PC-9 (cell line): ENCODE measurements at regions not wholly inside any gene's neighbourhood (a gene's known extent, or its start where the extent isn't known, plus 50 kb on each side); places are given as distances from the start of the nearest gene placed in this dataset.

ENCODE experiments used
- BruUV-seq: library from RNA; stranded (reverse); fragments of 400-500 nt; replicated peaks from 2 replicates; lab custom pipeline; 2021; lab: Mats Ljungman, UMichigan
- CTCF ChIA-PET: fragments of 300-600 bp; sonication (Branson Sonifier 250); formaldehyde crosslinking; loops from one replicate; lab custom pipeline; 2022; ENCODE audit warnings: antibody characterized with exemption; lab: Charles Lee
- POLR2A ChIA-PET: fragments of 300-600 bp; sonication (Branson Sonifier 250); formaldehyde crosslinking; loops from one replicate; lab custom pipeline; 2022; ENCODE audit warnings: antibody characterized with exemption; ENCODE audit not compliant: unreplicated experiment; lab: Charles Lee
- DNase-seq, 2 experiments: peaks; one replicate each; pipeline versions ENCODE4 v3.0.0 to v3.0.0-alpha.2; 2015 to 2022; ENCODE audit warnings: mixed read lengths in 1 of 2
- H2AFZ ChIP-seq: fragments of 200-600 bp; sonication (generic); 2 replicates; pipeline ENCODE4 v1.8.1; 2017; ENCODE audit warnings: antibody characterized with exemption
- H3F3A ChIP-seq: fragments of 200-600 bp; sonication (generic); 2 replicates; pipeline ENCODE4 v1.8.1; 2017; ENCODE audit warnings: antibody characterized with exemption, mild to moderate bottlenecking, low read depth; ENCODE audit not compliant: insufficient read depth
- H3K27ac ChIP-seq: fragments of 200-600 bp; sonication (generic); 2 replicates; pipeline ENCODE4 v1.6.1; 2016; ENCODE audit warnings: mixed run types
- H3K27me3 ChIP-seq: fragments of 200-600 bp; sonication (generic); 2 replicates; pipeline ENCODE4 v1.6.1; 2016; ENCODE audit warnings: low read depth, mixed run types; ENCODE audit not compliant: insufficient read depth
- H3K36me3 ChIP-seq: fragments of 200-600 bp; sonication (generic); 2 replicates; pipeline ENCODE4 v1.6.1; 2016; ENCODE audit warnings: low read depth, mixed run types
- H3K4me1 ChIP-seq: fragments of 200-600 bp; sonication (generic); replicated peaks from 2 replicates; pipeline ENCODE4 v1.6.1; 2016; ENCODE audit warnings: mixed run types; ENCODE audit not compliant: insufficient read depth
- H3K4me2 ChIP-seq: fragments of 200-600 bp; sonication (generic); 2 replicates; pipeline ENCODE4 v1.6.1; 2017; ENCODE audit warnings: mixed run types
- H3K4me3 ChIP-seq: fragments of 200-600 bp; sonication (generic); 2 replicates; pipeline ENCODE4 v1.6.1; 2016; ENCODE audit warnings: mixed run types
- H3K79me2 ChIP-seq: fragments of 200-600 bp; sonication (generic); 2 replicates; pipeline ENCODE4 v1.6.1; 2017; ENCODE audit warnings: low read depth, mixed run types
- H3K9me2 ChIP-seq: fragments of 200-600 bp; sonication (generic); 2 replicates; pipeline ENCODE4 v1.8.1; 2017; ENCODE audit warnings: mild to moderate bottlenecking; ENCODE audit not compliant: insufficient read depth
- H3K9me3 ChIP-seq: fragments of 200-600 bp; sonication (generic); 2 replicates; pipeline ENCODE4 v1.8.1; 2016; ENCODE audit warnings: low read depth; ENCODE audit not compliant: insufficient read depth
- H4K20me1 ChIP-seq: fragments of 200-600 bp; sonication (generic); 2 replicates; pipeline ENCODE4 v1.8.1; 2017; ENCODE audit not compliant: insufficient read depth
- EZH2 ChIP-seq: fragments of 200-600 bp; sonication (generic); IDR thresholded peaks from 2 replicates; pipeline ENCODE4 v1.8.0; 2017; ENCODE audit warnings: antibody characterized with exemption, low read depth
- intact Hi-C: fragments of 100-400 bp; cut with micrococcal nuclease; formaldehyde crosslinking; loops from one replicate; pipeline ENCODE4 v1.10.0; 2022; ENCODE audit not compliant: unreplicated experiment
- TF ChIP-seq, protein P1 (sequence below): fragments of 200-600 bp; sonication (generic); conservative IDR thresholded peaks from 2 replicates; pipeline ENCODE4 v1.6.1; 2017; ENCODE audit warnings: mixed run types, antibody characterized with exemption, mild to moderate bottlenecking, moderate library complexity

DNA sequence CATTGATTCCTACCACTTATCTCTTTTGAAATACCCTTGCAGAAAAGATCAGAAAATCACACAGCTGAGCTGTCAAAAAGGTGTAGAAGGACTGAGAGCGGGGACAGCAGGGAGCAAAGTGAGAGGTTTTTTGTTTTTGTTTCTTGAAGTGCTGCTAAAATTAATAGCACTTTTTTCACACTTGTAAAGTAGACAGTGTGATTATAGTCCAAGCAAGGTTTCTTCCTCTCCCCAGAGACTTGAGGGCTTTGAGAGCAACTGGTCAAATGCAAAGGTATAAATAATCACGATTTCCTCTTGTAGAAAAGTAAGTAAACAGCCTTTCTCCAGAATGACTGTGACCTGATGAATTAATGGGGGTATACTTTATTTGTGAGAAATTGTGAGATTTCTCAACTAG, 326.9 kb downstream of the ZNF608 start:
- Histone ChIP-seq H3K4me3 (no peak overlapping the region), H3K9me3 (no peaks in the 10 kb centered on the region), H3K79me2 (no peaks in the 10 kb centered on the region), H3K9me2 (no peaks in the 10 kb centered on the region), H3K27me3 (no peaks in the 10 kb centered on the region), H3K4me1 (peaks cover 7% of the 10 kb centered on the region; the same call in 1 of the 2 replicates), H4K20me1 (no peaks in the 10 kb centered on the region), H3K36me3 (no peaks in the 10 kb centered on the region), H3F3A (no peaks in the 10 kb centered on the region), H3K4me2 (no peak overlapping the region), H2AFZ (no peak overlapping the region), H3K27ac (no peak overlapping the region)
- ChIA-PET POLR2A (no interaction called here), CTCF (no interaction called here)
- no TSS peak for BruUV-seq
- intact Hi-C loops, result no loop called here
- no peak for DNase-seq
- no peak for TF ChIP-seq EZH2
- TF ChIP-seq, protein P1, sequence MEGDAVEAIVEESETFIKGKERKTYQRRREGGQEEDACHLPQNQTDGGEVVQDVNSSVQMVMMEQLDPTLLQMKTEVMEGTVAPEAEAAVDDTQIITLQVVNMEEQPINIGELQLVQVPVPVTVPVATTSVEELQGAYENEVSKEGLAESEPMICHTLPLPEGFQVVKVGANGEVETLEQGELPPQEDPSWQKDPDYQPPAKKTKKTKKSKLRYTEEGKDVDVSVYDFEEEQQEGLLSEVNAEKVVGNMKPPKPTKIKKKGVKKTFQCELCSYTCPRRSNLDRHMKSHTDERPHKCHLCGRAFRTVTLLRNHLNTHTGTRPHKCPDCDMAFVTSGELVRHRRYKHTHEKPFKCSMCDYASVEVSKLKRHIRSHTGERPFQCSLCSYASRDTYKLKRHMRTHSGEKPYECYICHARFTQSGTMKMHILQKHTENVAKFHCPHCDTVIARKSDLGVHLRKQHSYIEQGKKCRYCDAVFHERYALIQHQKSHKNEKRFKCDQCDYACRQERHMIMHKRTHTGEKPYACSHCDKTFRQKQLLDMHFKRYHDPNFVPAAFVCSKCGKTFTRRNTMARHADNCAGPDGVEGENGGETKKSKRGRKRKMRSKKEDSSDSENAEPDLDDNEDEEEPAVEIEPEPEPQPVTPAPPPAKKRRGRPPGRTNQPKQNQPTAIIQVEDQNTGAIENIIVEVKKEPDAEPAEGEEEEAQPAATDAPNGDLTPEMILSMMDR, result no peak

DNA sequence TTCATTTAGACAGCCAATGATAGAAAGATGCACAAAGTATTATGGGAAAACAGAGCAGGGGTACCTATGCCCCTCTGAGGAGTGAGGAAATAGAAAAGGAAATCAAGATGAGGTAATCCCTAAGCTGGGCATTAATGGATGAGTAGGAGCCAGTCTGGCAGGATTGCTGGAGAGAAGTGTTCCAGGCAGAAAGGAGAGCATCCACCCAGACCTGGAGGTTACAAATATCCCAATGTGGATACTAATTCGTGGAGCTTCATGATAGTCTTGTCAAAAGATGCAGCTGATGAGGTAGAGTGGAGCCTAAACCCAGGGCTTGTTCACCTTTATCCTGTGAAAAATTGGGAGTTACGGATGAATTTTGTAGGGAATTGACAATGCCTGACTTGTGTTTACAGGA, 328.0 kb downstream of the ZNF608 start:
- Histone ChIP-seq H3K9me2 (no peaks in the 10 kb centered on the region), H3F3A (no peaks in the 10 kb centered on the region), H3K27me3 (no peaks in the 10 kb centered on the region), H2AFZ (no peak overlapping the region), H3K4me1 (peaks cover 7% of the 10 kb centered on the region; the same call in 1 of the 2 replicates), H3K79me2 (no peaks in the 10 kb centered on the region), H3K4me3 (no peak overlapping the region), H3K9me3 (no peaks in the 10 kb centered on the region), H3K36me3 (no peaks in the 10 kb centered on the region), H4K20me1 (no peaks in the 10 kb centered on the region), H3K27ac (no peak overlapping the region), H3K4me2 (no peak overlapping the region)
- DNase-seq, result no peak
- POLR2A ChIA-PET, result no interaction called here
- no peak for TF ChIP-seq EZH2
- TF ChIP-seq, protein P1, result no peak
- intact Hi-C loops, result no loop called here
- CTCF ChIA-PET, result no interaction called here
- BruUV-seq, result no TSS peak

DNA sequence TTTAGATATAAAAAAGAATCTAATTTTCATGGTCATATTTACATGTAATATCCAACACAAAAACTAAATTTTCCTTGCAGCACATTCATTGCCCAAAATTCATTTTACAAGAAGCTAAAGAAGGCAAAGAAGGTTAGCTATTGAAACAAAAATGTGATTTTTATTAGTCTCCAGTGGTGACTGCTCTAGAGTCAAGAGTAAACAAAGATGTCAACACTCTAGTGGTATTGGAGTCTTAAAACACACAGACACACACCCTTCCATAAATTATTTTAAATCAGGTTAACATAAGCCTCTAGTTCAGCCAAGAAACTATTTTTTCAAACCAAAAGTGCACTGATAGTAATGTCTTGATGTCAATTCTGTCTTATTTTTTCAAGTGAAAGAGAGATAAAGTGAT, 329.2 kb downstream of the ZNF608 start:
- intact Hi-C loops, result no loop called here
- CTCF ChIA-PET, result no interaction called here
- no peak overlapping the region for H3K4me2 ChIP-seq
- BruUV-seq, result no TSS peak
- H3K36me3 ChIP-seq, result no peaks in the 10 kb centered on the region
- no peaks in the 10 kb centered on the region for H3F3A ChIP-seq
- DNase-seq, result no peak
- no peak overlapping the region for H2AFZ ChIP-seq
- H3K27ac ChIP-seq, result no peak overlapping the region
- peaks cover 7% of the 10 kb centered on the region; the same call in 1 of the 2 replicates for H3K4me1 ChIP-seq
- POLR2A ChIA-PET, result no interaction called here
- no peaks in the 10 kb centered on the region for H3K9me2 ChIP-seq
- TF ChIP-seq EZH2, result no peak
- TF ChIP-seq, protein P1, result no peak
- no peak overlapping the region for H3K4me3 ChIP-seq
- no peaks in the 10 kb centered on the region for H4K20me1 ChIP-seq
- H3K27me3 ChIP-seq, result no peaks in the 10 kb centered on the region
- H3K9me3 ChIP-seq, result no peaks in the 10 kb centered on the region
- H3K79me2 ChIP-seq, result no peaks in the 10 kb centered on the region
